Heart left ventricle (tissue), 16 donors: ENCODE measurements at regions not wholly inside any gene's neighbourhood (a gene's known extent, or its start where the extent isn't known, plus 50 kb on each side); places are given as distances from the start of the nearest gene placed in this dataset.

Experiments
- ATAC-seq, 4 donors: fragments of 200-7000 bp; cut with Tn5 transposase; one replicate each; pipeline ENCODE4 v1.9.1; 2020 to 2022; ENCODE audit warnings: moderate library complexity in 4 of 4, mild to moderate bottlenecking in 3 of 4, moderate number of reproducible peaks in 1 of 4
- DNase-seq, 5 donors: peaks; one replicate each; pipeline ENCODE4 v3.0.0-alpha.2; 2020
- H3K27ac ChIP-seq, 12 donors: fragments of 200-600 bp; sonication (generic) in 4 of 12; one replicate each; pipeline versions ENCODE4 v1.5.0 to v1.8.0; 2016 to 2022; ENCODE audit warnings: mild to moderate bottlenecking in 2 of 12
- H3K27me3 ChIP-seq, 9 donors: fragments of 200-600 bp; sonication (generic) in 2 of 9; one replicate each; pipeline versions ENCODE4 v1.5.1 to v1.8.0; 2016 to 2022; ENCODE audit warnings: mild to moderate bottlenecking in 3 of 9
- H3K36me3 ChIP-seq, 9 donors: fragments of 200-600 bp; sonication (generic) in 2 of 9; one replicate each; pipeline versions ENCODE4 v1.5.0 to v1.8.0; 2018 to 2022; ENCODE audit warnings: mild to moderate bottlenecking in 2 of 9
- H3K4me1 ChIP-seq, 12 donors: fragments of 200-600 bp; sonication (generic) in 4 of 12; one replicate each; pipeline versions ENCODE4 v1.5.0 to v1.8.0; 2016 to 2022; ENCODE audit warnings: mild to moderate bottlenecking in 3 of 12
- H3K4me3 ChIP-seq, 12 donors: fragments of 200-600 bp; sonication (generic) in 4 of 12; one replicate each; pipeline versions ENCODE4 v1.5.0 to v1.8.0; 2017 to 2022; ENCODE audit warnings: mild to moderate bottlenecking in 9 of 12, moderate library complexity in 4 of 12
- H3K9me3 ChIP-seq, 12 donors: fragments of 200-600 bp; sonication (generic) in 4 of 12; one replicate each; pipeline versions ENCODE4 v1.5.0 to v1.8.0; 2016 to 2022; ENCODE audit warnings: mild to moderate bottlenecking in 1 of 12
- POLR2A ChIP-seq, 2 donors: fragments of 450-650 bp; IDR thresholded peaks; one replicate each; pipeline ENCODE4 v1.6.1; 2017; ENCODE audit warnings: antibody characterized with exemption in 2 of 2, mild to moderate bottlenecking in 2 of 2, moderate library complexity in 2 of 2
- WGBS, 4 donors: extraction: QIAGEN DNeasy Blood & Tissue Kit in 2 of 4; methylation state at CpG; one replicate each; pipeline versions ENCODE4 v1.1.5 to v1.1.7; 2013 to 2018; 5-methylcytosine and 5-hydroxymethylcytosine counted together
- intact Hi-C, 10 donors: fragments of 100-400 bp; cut with DNase I; formaldehyde crosslinking; loops; one replicate each; pipeline versions ENCODE4 v1.11.1 to v1.14.2; 2022
- TF ChIP-seq, protein P1 (sequence below), 12 donors: fragments of 200-600 bp; sonication (generic) in 4 of 12; IDR thresholded peaks; one replicate each; pipeline versions ENCODE4 v1.5.0 to v1.8.0; 2018 to 2022; ENCODE audit warnings: antibody characterized with exemption in 12 of 12, mild to moderate bottlenecking in 5 of 12
- donor health status: ischemic (EF 13 %, LVEDD 7.1; RV severe dilation, severe dysfunction).
- donor health status: healthy with polysubstance abuse.
- donor health status: DM: no; HTN: yes; CAD: no.
- donor health status: DM: no; HTN: no; CAD: no.
- donor health status: ischemic (EF 25% LVEDD 6.9; RV normal size, moderate dysfunction).
- donor health status: ischemic (EF 25% LVEDD 5.7; RV mildly dilated, moderate dysfunction).
- donor health status: healthy.
- donor health status: DM: yes; HTN: yes; CAD: no.
- donor health status: ischemic (EF 35%, LVEDD 5.7; RV mildly dilated, moderate dysfunction).
- donor health status: nonischemic (EF 11% LVEDD 7.7; RV severe dilation, severe dysfunction).
- donor health status: DM: yes; HTN: yes; CAD: no.
- donor health status: PGD.
- donor health status: ischemic (EF 29% LVEDD 5.4; RV normal size, mild dysfunction).
- donor health status: nonischemic (EF 23%, LVEDD 6.1; RV moderate dilation, normal function).

DNA sequence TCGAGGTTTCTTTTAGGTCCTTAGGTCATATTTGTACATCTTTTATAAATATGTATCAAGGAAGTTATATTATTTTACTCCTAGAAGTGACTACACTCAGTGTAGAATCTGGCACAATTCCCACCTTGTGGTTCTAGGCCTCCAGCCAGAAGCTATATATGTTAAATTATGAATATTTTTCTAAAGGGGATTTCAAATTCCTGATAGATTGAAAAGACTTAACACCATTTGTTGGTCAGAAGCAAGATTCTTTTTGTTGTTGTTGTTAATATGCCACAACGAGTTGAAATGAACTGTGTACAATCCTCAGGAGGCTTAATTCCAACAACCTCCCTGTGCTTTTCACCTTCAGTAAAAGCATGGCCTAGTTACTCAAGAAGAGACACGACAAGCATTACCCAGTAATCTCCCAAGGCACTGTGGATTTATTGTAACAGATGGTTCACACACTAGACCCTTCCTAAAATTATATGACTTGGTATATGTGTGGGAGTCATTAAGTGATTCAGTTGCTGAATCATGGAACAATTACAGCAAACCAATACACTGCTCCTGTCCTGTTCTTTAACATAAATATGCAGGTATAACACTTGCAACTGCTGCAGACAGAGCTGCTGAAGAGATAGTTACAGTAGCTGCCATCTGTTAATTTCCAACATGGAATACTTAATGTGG, 964.4 kb upstream of the GOT2 start:
- no peak for DNase-seq
- no peak for ATAC-seq
- Histone ChIP-seq H3K4me3 (no peak overlapping the region), H3K4me1 (no peaks in the 10 kb centered on the region), H3K27ac (no peak overlapping the region), H3K36me3 (no peaks in the 10 kb centered on the region), H3K9me3 (no peaks in the 10 kb centered on the region), H3K27me3 (no peaks in the 10 kb centered on the region)
- intact Hi-C loops, result loop anchor here in 1 of 10 donors (10.0 kb wide), 1 partner anchor 64 kb away; no protein-coding TSS in a partner anchor
- TF ChIP-seq POLR2A (IDR thresholded peaks at IDR 0.05), result no peak
- TF ChIP-seq, protein P1, sequence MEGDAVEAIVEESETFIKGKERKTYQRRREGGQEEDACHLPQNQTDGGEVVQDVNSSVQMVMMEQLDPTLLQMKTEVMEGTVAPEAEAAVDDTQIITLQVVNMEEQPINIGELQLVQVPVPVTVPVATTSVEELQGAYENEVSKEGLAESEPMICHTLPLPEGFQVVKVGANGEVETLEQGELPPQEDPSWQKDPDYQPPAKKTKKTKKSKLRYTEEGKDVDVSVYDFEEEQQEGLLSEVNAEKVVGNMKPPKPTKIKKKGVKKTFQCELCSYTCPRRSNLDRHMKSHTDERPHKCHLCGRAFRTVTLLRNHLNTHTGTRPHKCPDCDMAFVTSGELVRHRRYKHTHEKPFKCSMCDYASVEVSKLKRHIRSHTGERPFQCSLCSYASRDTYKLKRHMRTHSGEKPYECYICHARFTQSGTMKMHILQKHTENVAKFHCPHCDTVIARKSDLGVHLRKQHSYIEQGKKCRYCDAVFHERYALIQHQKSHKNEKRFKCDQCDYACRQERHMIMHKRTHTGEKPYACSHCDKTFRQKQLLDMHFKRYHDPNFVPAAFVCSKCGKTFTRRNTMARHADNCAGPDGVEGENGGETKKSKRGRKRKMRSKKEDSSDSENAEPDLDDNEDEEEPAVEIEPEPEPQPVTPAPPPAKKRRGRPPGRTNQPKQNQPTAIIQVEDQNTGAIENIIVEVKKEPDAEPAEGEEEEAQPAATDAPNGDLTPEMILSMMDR (IDR thresholded peaks at IDR 0.05), result no peak
- WGBS, 4 donors, result 34 to 52% (median 45%) methylated on average over 3 of the region's 3 CpGs

DNA sequence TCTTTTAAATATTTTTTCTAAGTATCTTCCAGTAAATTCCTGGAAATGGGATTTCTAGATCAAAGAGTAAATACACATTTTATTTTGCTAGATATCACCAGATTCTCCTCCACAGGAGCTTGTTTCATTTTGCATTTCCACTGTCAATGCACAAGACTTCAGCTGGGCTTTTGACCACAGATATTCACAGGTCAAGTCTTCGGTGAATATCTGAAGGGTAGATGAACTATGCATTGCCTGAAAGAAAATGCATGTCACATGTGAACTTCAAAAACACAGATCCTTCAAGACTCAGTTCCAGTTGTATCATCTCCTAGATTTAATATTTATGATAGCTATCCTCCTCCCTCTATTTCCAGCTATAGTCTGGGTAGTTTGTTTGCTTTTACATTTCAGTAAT, 963.6 kb upstream of the GOT2 start:
- 76 to 87% (median 78%) methylated on average over 1 of the region's 1 CpG for WGBS, 4 donors
- TF ChIP-seq, protein P1 (IDR thresholded peaks at IDR 0.05), result no peak
- no peak for TF ChIP-seq POLR2A (IDR thresholded peaks at IDR 0.05)
- H3K4me1 ChIP-seq, result no peaks in the 10 kb centered on the region
- no peak for ATAC-seq
- no peaks in the 10 kb centered on the region for H3K27me3 ChIP-seq
- no peak overlapping the region for H3K27ac ChIP-seq
- no peaks in the 10 kb centered on the region for H3K36me3 ChIP-seq
- H3K9me3 ChIP-seq, result no peaks in the 10 kb centered on the region
- no peak for DNase-seq
- intact Hi-C loops, result loop anchor here in 1 of 10 donors (10.0 kb wide), 1 partner anchor 63 kb away; no protein-coding TSS in a partner anchor
- no peak overlapping the region for H3K4me3 ChIP-seq

DNA sequence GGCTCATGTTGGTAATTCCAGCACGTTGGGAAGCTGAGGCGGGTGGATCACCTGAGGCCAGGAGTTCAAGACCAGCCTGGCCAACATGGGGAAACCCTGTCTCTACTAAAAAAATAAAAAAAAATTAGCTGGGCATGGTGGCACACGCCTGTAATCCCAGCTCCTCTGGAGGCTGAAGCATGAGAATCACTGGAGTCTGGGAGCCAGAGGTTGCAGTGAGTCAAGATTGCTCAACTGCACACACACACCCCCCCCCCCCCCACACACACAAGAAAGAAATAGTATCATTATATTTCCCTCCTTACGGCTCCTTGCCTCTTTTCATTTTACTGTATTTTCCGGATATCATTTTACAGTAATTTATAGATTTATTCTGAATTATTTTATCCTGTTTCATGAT, 963.1 kb upstream of the GOT2 start:
- no peak for ATAC-seq
- 82 to 88% (median 86%) methylated on average over 5 of the region's 5 CpGs for WGBS, 4 donors
- intact Hi-C loops, result loop anchor here in 1 of 10 donors (10.0 kb wide), 1 partner anchor 62 kb away; no protein-coding TSS in a partner anchor

DNA sequence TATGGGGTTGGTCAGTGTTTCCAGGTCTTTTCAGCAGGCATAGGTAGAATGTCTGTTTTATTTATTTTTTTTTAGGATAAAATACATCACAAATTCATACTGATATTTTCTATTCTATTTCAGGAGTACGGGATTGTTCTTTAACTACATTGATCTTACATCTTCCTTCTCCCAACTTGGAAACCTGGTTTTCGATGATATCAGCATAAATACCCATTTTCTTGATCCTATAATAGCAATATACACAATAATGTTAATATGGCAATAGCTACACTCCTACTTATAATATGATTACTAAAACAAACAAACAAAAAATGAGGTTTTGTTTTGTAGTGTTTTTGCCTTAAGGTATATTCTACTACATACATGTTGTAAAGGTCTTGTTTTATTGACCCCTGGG, 962.4 kb upstream of the GOT2 start:
- no peaks in the 10 kb centered on the region for H3K27me3 ChIP-seq
- TF ChIP-seq, protein P1 (IDR thresholded peaks at IDR 0.05), result no peak

More for the DNA sequence above, 963.1 kb upstream of the GOT2 start:
- Histone ChIP-seq H3K4me1 (no peaks in the 10 kb centered on the region), H3K36me3 (no peaks in the 10 kb centered on the region), H3K27me3 (no peaks in the 10 kb centered on the region), H3K9me3 (no peaks in the 10 kb centered on the region), H3K27ac (no peak overlapping the region), H3K4me3 (no peak overlapping the region)
- TF ChIP-seq, protein P1 (IDR thresholded peaks at IDR 0.05), result no peak
- no peak for TF ChIP-seq POLR2A (IDR thresholded peaks at IDR 0.05)
- no peak for DNase-seq

More for the DNA sequence above, 962.4 kb upstream of the GOT2 start:
- no peak overlapping the region for H3K27ac ChIP-seq
- DNase-seq (no peak), ATAC-seq (no peak)
- intact Hi-C loops, result loop anchor here in 1 of 10 donors (10.0 kb wide), 1 partner anchor 62 kb away; no protein-coding TSS in a partner anchor
- H3K9me3 ChIP-seq, result no peaks in the 10 kb centered on the region
- no peak overlapping the region for H3K4me3 ChIP-seq
- WGBS, 4 donors, result 83 to 87% (median 86%) methylated on average over 2 of the region's 2 CpGs
- no peaks in the 10 kb centered on the region for H3K36me3 ChIP-seq
- H3K4me1 ChIP-seq, result no peaks in the 10 kb centered on the region
